Mesothelial cell of epicardium (in vitro differentiated cells): ENCODE measurements at regions not wholly inside any gene's neighbourhood (a gene's known extent, or its start where the extent isn't known, plus 50 kb on each side); places are given as distances from the start of the nearest gene placed in this dataset.

ENCODE experiments used
- DNase-seq, 2 experiments: peaks; one replicate each; pipeline ENCODE4 v3.0.0; 2021; ENCODE audit warnings: low spot score in 2 of 2; ENCODE audit not compliant: unreplicated experiment in 2 of 2
- H3K27ac Mint-ChIP-seq: 2 replicates; pipeline ENCODE4 v1.8.0; 2021; ENCODE audit warnings: mixed read lengths
- H3K27me3 Mint-ChIP-seq: 2 replicates; pipeline ENCODE4 v1.8.0; 2021; ENCODE audit warnings: low read depth, mixed read lengths
- H3K36me3 Mint-ChIP-seq: 2 replicates; pipeline ENCODE4 v1.8.0; 2021; ENCODE audit warnings: mixed read lengths
- H3K4me1 Mint-ChIP-seq: 2 replicates; pipeline ENCODE4 v1.8.0; 2021; ENCODE audit warnings: mixed read lengths
- H3K4me3 Mint-ChIP-seq: 2 replicates; pipeline ENCODE4 v1.8.0; 2021; ENCODE audit warnings: mild to moderate bottlenecking, moderate library complexity, mixed read lengths
- H3K9me3 Mint-ChIP-seq: 2 replicates; pipeline ENCODE4 v1.8.0; 2021; ENCODE audit warnings: mixed read lengths
- CTCF ChIP-seq: fragments of 200-600 bp; sonication (generic); IDR thresholded peaks from one replicate; pipeline ENCODE4 v1.5.0; 2021; ENCODE audit warnings: antibody characterized with exemption; ENCODE audit not compliant: unreplicated experiment

DNA sequence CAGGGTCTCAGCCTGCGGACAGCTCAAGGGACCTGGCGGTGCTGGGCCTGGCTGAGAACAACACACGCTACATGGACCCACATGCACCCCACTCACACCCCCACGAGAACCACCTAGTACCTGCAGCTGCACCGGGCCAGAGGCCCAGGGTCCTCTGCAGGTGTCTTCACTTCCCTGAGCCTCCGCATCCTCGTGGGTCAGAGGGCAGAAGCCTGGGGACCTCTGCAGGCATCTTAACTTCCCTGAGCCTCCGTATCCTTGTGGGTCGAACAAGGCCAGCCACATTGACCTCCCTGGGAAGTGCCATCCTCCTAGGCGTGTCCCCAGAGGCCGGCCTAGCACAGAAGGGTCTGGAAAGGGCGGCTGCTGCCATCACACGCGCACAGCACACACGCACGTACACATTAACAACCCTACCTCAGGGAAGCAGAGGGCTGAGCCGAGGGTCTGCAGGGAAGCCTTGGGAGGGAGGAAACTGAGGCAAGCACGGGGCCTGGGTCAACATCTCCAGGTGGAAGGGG is 62.5 kb upstream of the HPCAL1 start:
- H3K27me3 Mint-ChIP-seq: no peaks in the 10 kb centered on the region
- H3K36me3 Mint-ChIP-seq: no peaks in the 10 kb centered on the region
- DNase-seq: peak in 1 of 2 experiments; percentile 13
- no peak overlapping the region for H3K27ac Mint-ChIP-seq
- no peak for TF ChIP-seq CTCF
- H3K4me1 Mint-ChIP-seq: no peaks in the 10 kb centered on the region
- no peaks in the 10 kb centered on the region for H3K9me3 Mint-ChIP-seq
- no peak overlapping the region for H3K4me3 Mint-ChIP-seq

GRCh38 chr2:10240911-10241610 is 61.6 kb upstream of the HPCAL1 start:
- Mint-ChIP-seq H3K9me3 (no peaks in the 10 kb centered on the region), H3K27ac (no peak overlapping the region)

GRCh38 chr2:10241641-10242430 is 60.9 kb upstream of the HPCAL1 start:
- H3K27me3 Mint-ChIP-seq: no peaks in the 10 kb centered on the region
- H3K4me3 Mint-ChIP-seq: no peak overlapping the region
- DNase-seq: no peak
- H3K4me1 Mint-ChIP-seq: no peaks in the 10 kb centered on the region
- TF ChIP-seq CTCF: no peak
- H3K27ac Mint-ChIP-seq: no peak overlapping the region
- H3K9me3 Mint-ChIP-seq: no peaks in the 10 kb centered on the region
- no peaks in the 10 kb centered on the region for H3K36me3 Mint-ChIP-seq

More at GRCh38 chr2:10240911-10241610, 61.6 kb upstream of the HPCAL1 start:
- Mint-ChIP-seq H3K36me3 (no peaks in the 10 kb centered on the region), H3K4me1 (no peaks in the 10 kb centered on the region), H3K4me3 (no peak overlapping the region), H3K27me3 (no peaks in the 10 kb centered on the region)
- TF ChIP-seq CTCF: no peak
- peak in 1 of 2 experiments; percentile 8 for DNase-seq

- Mint-ChIP-seq H3K36me3 (no peaks in the 10 kb centered on the region), H3K9me3 (no peaks in the 10 kb centered on the region), H3K27me3 (no peaks in the 10 kb centered on the region), H3K27ac (no peak overlapping the region), H3K4me1 (no peaks in the 10 kb centered on the region), H3K4me3 (no peak overlapping the region)
- DNase-seq: no peak
- TF ChIP-seq CTCF: no peak
Measured at GRCh38 chr2:10242451-10242850, 60.3 kb upstream of the HPCAL1 start.

GRCh38 chr2:10242998-10243925 is 59.4 kb upstream of the HPCAL1 start:
- Mint-ChIP-seq H3K27me3 (no peaks in the 10 kb centered on the region), H3K4me3 (no peak overlapping the region), H3K27ac (no peak overlapping the region), H3K36me3 (no peaks in the 10 kb centered on the region), H3K4me1 (no peaks in the 10 kb centered on the region), H3K9me3 (no peaks in the 10 kb centered on the region)
- TF ChIP-seq CTCF: no peak
- DNase-seq: no peak
